ENCODE measurements at regions not wholly inside any gene's neighbourhood (a gene's known extent, or its start where the extent isn't known, plus 50 kb on each side); places are given as distances from the start of the nearest gene placed in this dataset.
"Not testable (repeated sequence)": the region's sequence is repeated elsewhere in the genome, so short reads cannot be mapped to it uniquely, and the experiment has no call there.

- no peak for DNase-seq (ENCODE audit: low read depth in 2 of 2, low spot score in 1 of 2)
These were observed 603.9 kb upstream of the B3GAT1 start for GRCh38 chr11:135015966-135016365.

DNA sequence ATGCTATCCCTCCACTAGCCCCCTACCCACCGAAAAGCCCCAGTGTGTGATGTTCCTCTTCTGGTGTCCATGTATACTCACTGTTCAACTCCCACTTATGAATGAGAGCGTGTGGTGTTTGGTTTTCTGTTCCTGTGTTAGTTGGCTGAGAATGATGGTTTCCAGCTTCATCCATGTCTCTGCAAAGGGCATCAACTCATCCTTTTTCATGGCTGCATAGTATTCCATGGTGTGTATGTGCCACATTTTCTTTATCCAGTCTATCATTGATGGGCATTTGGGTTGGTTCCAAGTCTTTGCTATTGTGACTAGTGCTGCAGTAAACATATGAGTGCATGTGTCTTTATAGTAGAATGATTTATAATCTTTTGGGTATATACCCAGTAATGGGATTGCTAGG, 599.3 kb upstream of the B3GAT1 start:
- DNase-seq (ENCODE audit: low read depth in 2 of 2, low spot score in 1 of 2), result not testable (repeated sequence)

- DNase-seq (ENCODE audit: low read depth in 2 of 2, low spot score in 1 of 2), result no peak
These were observed 597.1 kb upstream of the B3GAT1 start for GRCh38 chr11:135009125-135009524.

GRCh38 chr11:135008412-135008811, 596.4 kb upstream of the B3GAT1 start:
- DNase-seq (ENCODE audit: low read depth in 2 of 2, low spot score in 1 of 2), result no peak

- no peak for DNase-seq (ENCODE audit: low read depth in 2 of 2, low spot score in 1 of 2)
These were observed 596.0 kb upstream of the B3GAT1 start for GRCh38 chr11:135008001-135008405.

DNA sequence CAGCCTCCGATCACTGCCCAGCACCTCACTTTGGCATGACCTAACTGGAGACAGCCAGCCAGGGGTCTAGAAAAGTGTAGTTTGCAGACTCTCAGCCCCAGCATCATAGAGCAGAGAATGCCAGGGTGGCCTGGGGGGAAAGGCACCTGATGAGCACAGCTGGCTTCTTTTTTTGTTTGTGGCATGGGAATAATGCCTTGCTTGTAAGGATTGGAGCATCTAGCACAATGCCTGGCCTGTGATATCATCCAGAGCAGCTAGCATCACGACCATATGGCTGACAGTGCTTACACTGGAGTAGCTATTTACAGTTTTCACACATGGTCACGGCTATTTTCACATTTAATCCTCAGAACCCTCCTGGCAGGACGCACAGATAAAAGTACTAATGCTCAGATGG, 594.8 kb upstream of the B3GAT1 start:
- no peak for DNase-seq (ENCODE audit: low read depth in 2 of 2, low spot score in 1 of 2)

- no peak for DNase-seq (ENCODE audit: low read depth in 2 of 2, low spot score in 1 of 2)
These were observed 592.5 kb upstream of the B3GAT1 start for GRCh38 chr11:135004495-135004894.

GRCh38 chr11:135002236-135002635, 590.2 kb upstream of the B3GAT1 start:
- DNase-seq (ENCODE audit: low read depth in 2 of 2, low spot score in 1 of 2), result no peak

DNA sequence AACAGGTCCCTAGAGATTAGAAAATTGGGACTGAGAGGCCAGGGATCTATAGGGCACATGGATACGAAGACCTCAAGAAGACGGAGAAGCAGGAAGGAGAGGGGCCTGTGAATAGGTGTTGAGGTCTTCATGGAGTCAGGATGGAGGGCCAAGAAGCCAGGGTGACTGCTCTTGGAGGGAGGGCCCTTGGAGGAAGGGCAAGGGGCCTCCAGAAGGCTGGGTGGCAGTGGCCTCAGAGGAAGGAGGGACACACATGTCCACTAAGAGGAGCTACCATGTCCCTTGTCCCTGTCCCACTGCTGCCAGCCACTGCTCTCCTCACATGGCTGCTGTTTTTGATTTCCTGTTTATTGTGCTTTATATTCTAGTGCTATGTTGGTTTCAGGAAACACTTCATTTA, 589.5 kb upstream of the B3GAT1 start:
- DNase-seq (ENCODE audit: low read depth in 2 of 2, low spot score in 1 of 2), result no peak

DNA sequence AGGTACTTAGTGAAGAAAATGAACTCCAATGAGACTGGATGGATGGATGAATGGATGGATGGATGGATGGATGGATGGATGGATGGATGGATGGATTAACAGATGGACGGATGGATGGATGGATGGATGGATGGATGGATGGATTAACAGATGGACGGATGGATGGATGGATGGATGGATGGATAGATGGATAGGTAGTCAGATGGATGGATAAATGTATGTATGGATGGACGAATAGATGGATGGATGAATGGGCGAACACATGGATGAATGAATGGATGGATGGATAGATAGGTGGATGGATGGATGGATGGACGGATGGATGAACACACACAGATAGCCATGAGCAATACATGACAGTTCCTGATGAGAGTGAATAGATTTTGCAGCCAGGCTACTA, 589.0 kb upstream of the B3GAT1 start:
- not testable (repeated sequence) for DNase-seq (ENCODE audit: low read depth in 2 of 2, low spot score in 1 of 2)

- DNase-seq (ENCODE audit: low read depth in 2 of 2, low spot score in 1 of 2), result no peak
These were observed 587.5 kb upstream of the B3GAT1 start for GRCh38 chr11:134999590-134999989.

DNA sequence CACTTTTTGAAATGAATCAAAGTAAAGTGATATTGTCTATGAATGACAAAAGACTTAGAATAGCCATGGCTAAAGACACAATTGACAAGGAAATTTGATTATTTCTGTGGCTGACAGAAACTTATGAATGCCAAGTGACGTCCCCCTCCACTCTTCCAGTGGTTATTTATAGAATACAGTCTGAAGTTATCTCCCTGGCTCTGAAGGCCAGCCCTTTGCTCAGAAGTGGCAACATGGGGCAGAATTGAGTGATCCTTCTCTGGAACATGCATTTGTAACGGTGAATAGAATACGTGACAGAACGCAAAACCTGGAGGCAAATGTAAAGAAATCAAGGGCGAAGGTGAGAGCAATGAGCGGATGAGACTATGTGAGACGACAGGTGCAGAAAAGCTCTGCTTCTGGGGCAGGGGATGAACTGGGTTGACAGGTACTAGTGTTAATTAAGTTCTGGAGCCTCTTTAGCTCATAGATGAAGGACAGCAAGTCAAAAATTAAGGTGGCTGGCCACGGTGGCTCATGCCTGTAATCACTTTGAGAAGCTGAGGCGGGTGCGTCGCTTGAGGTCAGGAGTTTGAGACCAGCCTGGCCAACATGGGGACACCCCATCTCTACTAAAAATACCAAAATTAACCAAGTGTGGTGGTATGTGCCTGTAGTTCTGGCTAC, 585.7 kb upstream of the B3GAT1 start:
- no peak for DNase-seq (ENCODE audit: low read depth in 2 of 2, low spot score in 1 of 2)

DNA sequence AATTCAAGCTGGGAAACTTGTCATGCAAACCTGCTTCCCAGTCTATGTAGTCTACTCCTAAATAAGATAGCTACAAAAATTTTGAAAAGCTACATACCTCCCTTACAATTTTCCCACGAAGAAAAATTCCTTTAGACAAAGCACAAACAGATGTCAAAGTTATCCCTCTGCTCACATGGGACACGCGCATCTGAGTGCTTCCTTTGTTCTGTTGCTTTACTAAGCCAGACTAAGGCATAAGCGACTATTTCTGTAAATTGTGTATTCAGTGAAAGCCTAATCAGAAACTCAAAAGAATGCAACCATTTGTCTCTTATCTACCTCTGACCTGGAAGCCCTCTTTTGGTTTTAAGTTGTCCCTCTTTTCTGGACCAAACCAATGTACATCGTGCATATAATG, 583.7 kb upstream of the B3GAT1 start:
- DNase-seq (ENCODE audit: low read depth in 2 of 2, low spot score in 1 of 2), result no peak

DNA sequence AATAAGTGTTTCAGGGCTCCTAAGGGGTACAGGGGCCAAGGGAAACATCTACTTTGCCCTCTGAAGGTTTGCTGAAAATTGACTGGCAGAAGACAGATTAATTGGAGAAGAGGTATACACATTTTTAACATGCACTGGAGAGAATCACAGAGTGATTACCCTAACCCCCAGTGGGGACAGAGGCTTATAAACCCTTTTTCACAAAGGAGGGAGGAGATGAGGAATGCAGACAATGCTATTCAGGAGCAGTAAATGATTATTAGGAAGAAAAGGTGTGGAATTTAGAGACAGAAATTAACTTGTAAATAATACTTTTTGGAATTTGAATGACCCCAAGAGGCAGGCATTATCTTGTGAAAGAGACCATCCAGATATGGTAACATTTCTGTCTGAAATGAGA, 582.4 kb upstream of the B3GAT1 start:
- no peak for DNase-seq (ENCODE audit: low read depth in 2 of 2, low spot score in 1 of 2)

GRCh38 chr11:134993691-134994243, 581.7 kb upstream of the B3GAT1 start:
- DNase-seq (ENCODE audit: low read depth in 2 of 2, low spot score in 1 of 2), result no peak

- no peak for DNase-seq (ENCODE audit: low read depth in 2 of 2, low spot score in 1 of 2)
These were observed 580.9 kb upstream of the B3GAT1 start for GRCh38 chr11:134992981-134993380.

- DNase-seq (ENCODE audit: low read depth in 2 of 2, low spot score in 1 of 2), result no peak
These were observed 576.5 kb upstream of the B3GAT1 start for GRCh38 chr11:134988495-134988894.

DNA sequence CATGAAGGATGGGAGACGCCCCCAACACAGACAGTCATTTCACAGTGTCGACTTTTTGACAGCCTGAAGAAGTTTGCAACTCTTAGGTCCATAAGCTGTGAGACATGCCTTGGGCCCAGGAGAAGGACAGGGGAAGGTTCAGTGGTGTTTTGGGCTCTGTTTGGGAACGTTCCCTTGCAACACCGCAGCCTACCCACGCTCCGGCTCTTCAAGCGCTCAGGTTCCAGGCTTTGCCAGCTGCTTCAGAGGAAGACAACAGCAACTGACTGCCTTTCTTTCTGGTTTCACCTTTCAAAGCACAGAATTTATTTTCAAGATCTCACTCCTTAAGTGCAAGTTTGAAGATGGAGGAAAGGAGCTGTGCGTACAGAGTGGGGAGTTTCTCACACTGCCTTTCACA, 575.8 kb upstream of the B3GAT1 start:
- DNase-seq (ENCODE audit: low read depth in 2 of 2, low spot score in 1 of 2), result no peak

DNA sequence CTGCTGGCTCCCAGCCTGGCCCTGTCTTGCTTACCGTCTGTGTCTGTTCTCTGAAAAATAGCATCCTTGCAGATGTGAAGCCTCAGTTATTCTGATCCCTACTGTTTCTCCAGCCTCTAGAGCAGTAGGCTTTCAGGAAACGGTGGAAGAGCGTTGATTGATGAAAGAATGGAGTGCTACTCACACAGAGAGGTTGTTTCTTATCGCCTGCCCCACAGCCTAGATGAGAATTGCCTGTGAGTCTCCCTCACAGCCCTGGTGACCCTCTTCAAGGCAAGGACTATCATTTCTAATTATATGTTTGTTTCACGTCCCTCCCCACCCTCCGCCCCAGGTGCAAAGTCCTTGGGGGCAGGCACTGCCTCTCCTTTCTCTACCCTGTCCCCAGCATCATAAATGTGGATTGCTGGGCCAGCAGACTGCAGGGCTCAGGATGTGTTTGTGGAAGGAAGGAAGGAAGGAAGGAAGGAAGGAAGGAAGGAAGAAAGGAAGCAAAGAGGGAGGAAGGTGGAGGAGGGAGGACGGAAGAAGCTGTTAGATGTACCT, 575.3 kb upstream of the B3GAT1 start:
- no peak for DNase-seq (ENCODE audit: low read depth in 2 of 2, low spot score in 1 of 2)

GRCh38 chr11:134984421-134984820, 572.4 kb upstream of the B3GAT1 start:
- DNase-seq (ENCODE audit: low read depth in 2 of 2, low spot score in 1 of 2), result no peak

DNA sequence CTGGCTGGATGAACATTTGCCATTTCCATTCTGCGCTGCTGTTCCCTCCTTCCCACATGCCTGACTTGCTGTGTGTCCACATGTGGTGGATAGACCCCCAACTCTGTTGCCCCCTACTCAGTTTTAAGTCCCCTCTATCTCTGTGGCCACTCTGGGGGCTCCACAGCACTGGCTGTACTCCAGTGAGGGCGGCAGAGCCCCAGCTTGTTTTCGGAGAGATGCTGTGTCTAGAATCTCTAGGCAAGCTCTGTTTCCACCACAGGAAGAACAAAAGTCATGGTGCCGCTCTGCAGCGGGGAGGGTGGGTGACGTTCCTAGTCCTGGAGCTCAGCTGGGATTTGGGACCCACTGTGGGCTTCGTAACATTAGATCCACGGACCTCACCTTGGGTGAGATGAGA, 570.4 kb upstream of the B3GAT1 start:
- DNase-seq (ENCODE audit: low read depth in 2 of 2, low spot score in 1 of 2), result not testable (repeated sequence)

- DNase-seq (ENCODE audit: low read depth in 2 of 2, low spot score in 1 of 2), result no peak
These were observed 569.8 kb upstream of the B3GAT1 start for GRCh38 chr11:134981835-134982234.

Data from stimulated activated CD8-positive, alpha-beta memory T cell treated with anti-CD3 and anti-CD28 coated beads, Interleukin-4, amount 100 ng/mL, for 4 hours (primary cell).